KMS-11 (cell line): ENCODE measurements at regions not wholly inside any gene's neighbourhood (a gene's known extent, or its start where the extent isn't known, plus 50 kb on each side); places are given as distances from the start of the nearest gene placed in this dataset.

Experiments
- H2AFZ ChIP-seq: fragments of 200-600 bp; sonication (generic); 2 replicates; pipeline ENCODE4 v1.6.1; 2016; ENCODE audit warnings: antibody characterized with exemption, mixed run types, low read depth
- H3K27ac ChIP-seq: fragments of 200-600 bp; sonication (generic); 2 replicates; pipeline ENCODE4 v1.6.1; 2016; ENCODE audit warnings: mild to moderate bottlenecking, mixed run types
- H3K27me3 ChIP-seq: fragments of 200-600 bp; sonication (generic); 2 replicates; pipeline ENCODE4 v1.6.1; 2017; ENCODE audit warnings: mild to moderate bottlenecking, low read depth, mixed run types, moderate library complexity; ENCODE audit not compliant: insufficient read depth
- H3K36me3 ChIP-seq: fragments of 200-600 bp; sonication (generic); 2 replicates; pipeline ENCODE4 v1.6.1; 2017; ENCODE audit warnings: mild to moderate bottlenecking, mixed run types; ENCODE audit not compliant: insufficient read depth
- H3K4me1 ChIP-seq: fragments of 200-600 bp; sonication (generic); 2 replicates; pipeline ENCODE4 v1.6.1; 2016; ENCODE audit warnings: mild to moderate bottlenecking, low read depth, mixed run types; ENCODE audit not compliant: poor library complexity, severe bottlenecking
- H3K4me2 ChIP-seq: fragments of 200-600 bp; sonication (generic); 2 replicates; pipeline ENCODE4 v1.7.0; 2016; ENCODE audit warnings: mild to moderate bottlenecking, mixed run types
- H3K4me3 ChIP-seq: fragments of 200-600 bp; sonication (generic); IDR thresholded peaks from 2 replicates; pipeline ENCODE4 v1.6.1; 2017; ENCODE audit warnings: low read depth, low read length, mixed read lengths; ENCODE audit not compliant: insufficient read depth
- H3K79me2 ChIP-seq: fragments of 200-600 bp; sonication (generic); 2 replicates; pipeline ENCODE4 v1.6.1; 2016; ENCODE audit warnings: low read depth, mixed run types; ENCODE audit not compliant: insufficient read depth
- H3K9ac ChIP-seq: fragments of 200-600 bp; sonication (generic); 2 replicates; pipeline ENCODE4 v1.6.1; 2016; ENCODE audit warnings: mild to moderate bottlenecking, mixed run types
- H4K20me1 ChIP-seq: fragments of 200-600 bp; sonication (generic); 2 replicates; pipeline ENCODE4 v1.6.1; 2016; ENCODE audit warnings: mild to moderate bottlenecking, mixed run types; ENCODE audit not compliant: insufficient read depth
- CTCF ChIP-seq: fragments of 200-600 bp; sonication (generic); conservative IDR thresholded peaks from 2 replicates; pipeline ENCODE4 v1.6.1; 2017; ENCODE audit warnings: low read depth, mild to moderate bottlenecking, antibody characterized with exemption, low read length, moderate library complexity, mixed read lengths

DNA sequence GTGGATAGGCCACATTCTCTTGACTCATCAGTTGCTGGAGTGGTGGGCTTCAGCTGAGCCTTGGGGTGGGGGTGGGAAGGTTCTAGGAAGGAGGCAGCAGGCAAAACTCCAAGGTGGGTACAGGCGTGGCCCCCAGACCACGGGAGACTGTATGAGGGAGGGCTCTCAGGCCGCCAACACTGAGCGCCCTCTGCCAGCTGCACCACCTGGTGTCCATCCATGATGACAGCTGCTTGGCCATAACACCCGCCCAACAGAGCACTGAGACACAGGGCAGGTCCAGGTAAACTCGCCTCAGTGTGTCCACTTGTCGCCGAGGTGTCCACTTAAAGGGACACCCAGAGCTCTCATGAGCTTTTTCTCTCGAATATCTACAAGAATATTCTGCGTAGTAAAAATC, 133.5 kb downstream of the C16orf95 start:
- H3K27ac ChIP-seq, result no peak overlapping the region
- no peak for TF ChIP-seq CTCF
- H3K79me2 ChIP-seq, result no peaks in the 10 kb centered on the region

DNA sequence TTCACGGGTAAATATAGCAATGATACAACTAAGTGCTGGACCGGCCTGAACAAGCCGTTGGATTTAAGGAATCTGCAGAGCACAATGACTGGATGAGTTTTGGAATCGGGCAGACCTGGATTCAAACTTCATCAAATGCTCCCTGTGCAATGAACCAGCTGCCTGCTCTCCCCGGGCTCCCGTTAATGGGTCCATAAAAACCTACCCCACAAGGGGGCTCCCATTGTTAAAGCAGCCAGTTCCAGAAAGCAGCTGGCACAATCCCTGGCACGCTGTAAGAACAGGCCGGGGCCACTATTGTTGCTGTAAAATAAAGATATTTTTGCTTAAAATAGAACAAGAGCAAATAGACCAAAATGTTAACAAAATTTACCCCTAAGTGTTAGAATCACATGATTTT, 131.9 kb downstream of the C16orf95 start:
- no peak overlapping the region for H3K27ac ChIP-seq
- H2AFZ ChIP-seq, result no peak overlapping the region
- H3K79me2 ChIP-seq, result no peaks in the 10 kb centered on the region
- H4K20me1 ChIP-seq, result no peaks in the 10 kb centered on the region
- H3K36me3 ChIP-seq, result no peaks in the 10 kb centered on the region
- TF ChIP-seq CTCF, result no peak
- H3K4me2 ChIP-seq, result no peak overlapping the region
- no peak overlapping the region for H3K9ac ChIP-seq
- peaks cover 7% of the 10 kb centered on the region; the same call in 1 of the 2 replicates for H3K27me3 ChIP-seq
- no peaks in the 10 kb centered on the region for H3K4me1 ChIP-seq
- no peak overlapping the region for H3K4me3 ChIP-seq

More for the DNA sequence above, 133.5 kb downstream of the C16orf95 start:
- Histone ChIP-seq H3K36me3 (no peaks in the 10 kb centered on the region), H3K4me1 (no peaks in the 10 kb centered on the region), H3K9ac (no peak overlapping the region), H4K20me1 (no peaks in the 10 kb centered on the region), H2AFZ (no peak overlapping the region), H3K4me3 (no peak overlapping the region), H3K27me3 (peaks cover 7% of the 10 kb centered on the region; the same call in 1 of the 2 replicates), H3K4me2 (no peak overlapping the region)

DNA sequence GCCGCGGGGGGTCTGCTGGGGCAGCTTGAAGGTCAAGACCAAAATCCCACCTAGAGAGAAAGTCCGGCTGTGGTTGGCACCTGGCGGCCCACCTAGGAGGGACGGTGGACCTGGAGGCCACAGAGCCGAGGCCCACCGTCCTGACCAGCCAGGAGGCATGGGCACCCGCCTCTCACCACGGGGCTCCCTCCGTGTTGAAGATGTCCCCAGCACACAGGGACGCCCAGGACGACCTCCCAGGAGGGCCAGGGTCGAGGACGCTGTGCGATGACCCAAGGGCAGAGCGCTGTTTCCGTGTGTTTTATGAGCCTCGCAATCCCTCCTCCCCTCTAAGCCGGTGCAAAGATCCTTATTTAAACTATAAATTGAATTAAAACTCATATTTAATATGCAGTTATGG, 131.2 kb downstream of the C16orf95 start:
- H2AFZ ChIP-seq, result no peak overlapping the region
- H3K4me3 ChIP-seq, result no peak overlapping the region
- peaks cover 7% of the 10 kb centered on the region; the same call in 1 of the 2 replicates for H3K27me3 ChIP-seq
- H4K20me1 ChIP-seq, result no peaks in the 10 kb centered on the region
- TF ChIP-seq CTCF, result no peak
- H3K79me2 ChIP-seq, result no peaks in the 10 kb centered on the region
- no peak overlapping the region for H3K27ac ChIP-seq
- no peaks in the 10 kb centered on the region for H3K4me1 ChIP-seq
- H3K9ac ChIP-seq, result no peak overlapping the region
- H3K36me3 ChIP-seq, result no peaks in the 10 kb centered on the region
- H3K4me2 ChIP-seq, result no peak overlapping the region

- Histone ChIP-seq H3K27ac (no peak overlapping the region), H4K20me1 (no peaks in the 10 kb centered on the region), H3K4me2 (no peak overlapping the region), H3K27me3 (peaks cover 7% of the 10 kb centered on the region; the same call in 1 of the 2 replicates), H3K36me3 (no peaks in the 10 kb centered on the region), H3K4me3 (no peak overlapping the region), H3K9ac (no peak overlapping the region), H2AFZ (no peak overlapping the region), H3K4me1 (no peaks in the 10 kb centered on the region), H3K79me2 (no peaks in the 10 kb centered on the region)
- no peak for TF ChIP-seq CTCF
Observed at GRCh38 chr16:87186446-87186845, 130.7 kb downstream of the C16orf95 start.
